K562 (cell line): ENCODE measurements at regions not wholly inside any gene's neighbourhood (a gene's known extent, or its start where the extent isn't known, plus 50 kb on each side); places are given as distances from the start of the nearest gene placed in this dataset.

Experiments used
- E2F6 ChIP-seq, 2 experiments: IDR thresholded peaks; 2 replicates each; pipeline ENCODE4 v1.6.1; 2011; ENCODE audit warnings: borderline replicate concordance in 1 of 2, control low read depth in 1 of 2, low read depth in 1 of 2, low read length in 1 of 2, mild to moderate bottlenecking in 1 of 2, mixed read lengths in 1 of 2, moderate library complexity in 1 of 2; ENCODE audit not compliant: insufficient read depth in 1 of 2, insufficient read length in 1 of 2, poor library complexity in 1 of 2, severe bottlenecking in 1 of 2; ENCODE audit errors: extremely low read depth in 1 of 2
- EZH2 ChIP-seq: IDR thresholded peaks from 2 replicates; pipeline ENCODE4 v1.6.1; 2012; ENCODE audit warnings: low read depth, mild to moderate bottlenecking, inconsistent platforms, low read length, borderline replicate concordance
- MAFK ChIP-seq: IDR thresholded peaks from 2 replicates; pipeline ENCODE4 v1.6.1; 2011; ENCODE audit warnings: low read length, improper control_type of control experiment
- MNT ChIP-seq, 2 experiments: fragments of 450-650 bp; conservative IDR thresholded peaks; 2 replicates each; pipeline ENCODE4 v1.6.1; 2017; ENCODE audit warnings: mild to moderate bottlenecking in 2 of 2, moderate library complexity in 2 of 2
- RBM15 ChIP-seq: fragments of 200-400 bp; formaldehyde crosslinking; IDR thresholded peaks from 2 replicates; pipeline ENCODE4 v1.6.1; 2018; ENCODE audit warnings: mild to moderate bottlenecking, low read length, moderate library complexity; ENCODE audit not compliant: insufficient read depth
- ZNF311 ChIP-seq: fragments of 250-450 bp; sonication (Bioruptor Pico); IDR thresholded peaks from 2 replicates; pipeline ENCODE4 v1.4.0; 2020; ENCODE audit warnings: mild to moderate bottlenecking, moderate library complexity
- TF ChIP-seq, protein P1 (sequence below), 3 experiments: IDR thresholded peaks in 2 of 3; conservative IDR thresholded peaks in 1 of 3; 2 replicates each; pipeline ENCODE4 v1.5.1; 2011 to 2012; ENCODE audit warnings: low read length in 3 of 3, mild to moderate bottlenecking in 3 of 3, control low read depth in 2 of 3, improper control_type of control experiment in 1 of 3, inconsistent platforms in 1 of 3, low read depth in 1 of 3, mixed read lengths in 1 of 3, moderate library complexity in 1 of 3; ENCODE audit not compliant: insufficient read depth in 2 of 3

- TF ChIP-seq E2F6 (IDR thresholded peaks at IDR 0.05; ENCODE audit: borderline replicate concordance in 1 of 2, extremely low read depth in 1 of 2, insufficient read depth in 1 of 2, insufficient read length in 1 of 2, low read depth in 1 of 2, low read length in 1 of 2, poor library complexity in 1 of 2, severe bottlenecking in 1 of 2) (no peak), RBM15 (no peak), MAFK (no peak), EZH2 (no peak), MNT (conservative IDR thresholded peaks at IDR 0.05) (no peak), ZNF311 (no peak)
- TF ChIP-seq, protein P1, sequence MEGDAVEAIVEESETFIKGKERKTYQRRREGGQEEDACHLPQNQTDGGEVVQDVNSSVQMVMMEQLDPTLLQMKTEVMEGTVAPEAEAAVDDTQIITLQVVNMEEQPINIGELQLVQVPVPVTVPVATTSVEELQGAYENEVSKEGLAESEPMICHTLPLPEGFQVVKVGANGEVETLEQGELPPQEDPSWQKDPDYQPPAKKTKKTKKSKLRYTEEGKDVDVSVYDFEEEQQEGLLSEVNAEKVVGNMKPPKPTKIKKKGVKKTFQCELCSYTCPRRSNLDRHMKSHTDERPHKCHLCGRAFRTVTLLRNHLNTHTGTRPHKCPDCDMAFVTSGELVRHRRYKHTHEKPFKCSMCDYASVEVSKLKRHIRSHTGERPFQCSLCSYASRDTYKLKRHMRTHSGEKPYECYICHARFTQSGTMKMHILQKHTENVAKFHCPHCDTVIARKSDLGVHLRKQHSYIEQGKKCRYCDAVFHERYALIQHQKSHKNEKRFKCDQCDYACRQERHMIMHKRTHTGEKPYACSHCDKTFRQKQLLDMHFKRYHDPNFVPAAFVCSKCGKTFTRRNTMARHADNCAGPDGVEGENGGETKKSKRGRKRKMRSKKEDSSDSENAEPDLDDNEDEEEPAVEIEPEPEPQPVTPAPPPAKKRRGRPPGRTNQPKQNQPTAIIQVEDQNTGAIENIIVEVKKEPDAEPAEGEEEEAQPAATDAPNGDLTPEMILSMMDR (IDR thresholded peaks at IDR 0.05 in 2 of 3, conservative IDR thresholded peaks at IDR 0.05 in 1 of 3; ENCODE audit: insufficient read depth in 2 of 3, low read depth in 1 of 3, low read length in 3 of 3): no peak
Measured at GRCh38 chr4:115780268-115780667, 666.8 kb upstream of the NDST4 start.
